Natural killer cell (primary cell): ENCODE measurements at regions not wholly inside any gene's neighbourhood (a gene's known extent, or its start where the extent isn't known, plus 50 kb on each side); places are given as distances from the start of the nearest gene placed in this dataset.

Experiments used
- ATAC-seq, 3 donors: fragments of 150-1000 bp in 2 of 3; fragments of 200-7000 bp in 1 of 3; cut with Tn5 transposase; 1 replicate in 1 of 3; 2 replicates in 2 of 3; pipeline ENCODE4 v1.10.0; 2021; ENCODE audit warnings: mild to moderate bottlenecking in 2 of 3, moderate library complexity in 2 of 3
- DNase-seq, 2 donors: peaks; one replicate each; pipeline versions ENCODE4 v3.0.0 to v3.0.0-alpha.2; 2013 to 2021; ENCODE audit warnings: mixed read lengths in 1 of 2
- H3K27ac ChIP-seq: one replicate; pipeline ENCODE4 v1.5.1; 2013; ENCODE audit warnings: mild to moderate bottlenecking, low read length
- H3K27me3 ChIP-seq: one replicate; pipeline ENCODE4 v1.6.1; 2013; ENCODE audit warnings: low read length; ENCODE audit not compliant: control insufficient read depth, insufficient read depth
- H3K36me3 ChIP-seq: one replicate; pipeline ENCODE4 v1.6.1; 2013; ENCODE audit warnings: low read length; ENCODE audit not compliant: control insufficient read depth, insufficient read depth
- H3K4me1 ChIP-seq: one replicate; pipeline ENCODE4 v1.6.1; 2013; ENCODE audit warnings: low read length; ENCODE audit not compliant: control insufficient read depth, insufficient read depth
- H3K4me3 ChIP-seq: one replicate; pipeline ENCODE4 v1.5.1; 2013; ENCODE audit warnings: low read length
- H3K9me3 ChIP-seq: one replicate; pipeline ENCODE4 v1.6.1; 2013; ENCODE audit warnings: low read length; ENCODE audit not compliant: control insufficient read depth, insufficient read depth
- H3K27ac Mint-ChIP-seq, 2 donors: one replicate each; pipeline ENCODE4 v1.8.0; 2022; ENCODE audit warnings: mild to moderate bottlenecking in 2 of 2, mixed read lengths in 2 of 2, moderate library complexity in 1 of 2
- H3K27me3 Mint-ChIP-seq, 2 donors: one replicate each; pipeline ENCODE4 v1.8.0; 2022; ENCODE audit warnings: low read depth in 2 of 2, mixed read lengths in 2 of 2
- H3K36me3 Mint-ChIP-seq: one replicate; pipeline ENCODE4 v1.8.0; 2022; ENCODE audit warnings: mixed read lengths
- H3K4me1 Mint-ChIP-seq, 2 donors: one replicate each; pipeline ENCODE4 v1.8.0; 2022; ENCODE audit warnings: mixed read lengths in 2 of 2
- H3K4me3 Mint-ChIP-seq: one replicate; pipeline ENCODE4 v1.8.0; 2022; ENCODE audit warnings: mild to moderate bottlenecking, moderate library complexity, mixed read lengths
- H3K9me3 Mint-ChIP-seq, 2 donors: one replicate each; pipeline ENCODE4 v1.8.0; 2022; ENCODE audit warnings: mixed read lengths in 2 of 2
- WGBS: methylation state at CpG from one replicate; pipeline ENCODE4 v1.1.7; 2013; ENCODE audit warnings: missing lambda C conversion rate; ENCODE audit not compliant: insufficient coverage; 5-methylcytosine and 5-hydroxymethylcytosine counted together
- intact Hi-C: fragments of 100-400 bp; cut with micrococcal nuclease; formaldehyde crosslinking; loops from one replicate; pipeline ENCODE4 v1.14.2; 2022
- TF ChIP-seq, protein P1 (sequence below): fragments of 200-600 bp; IDR thresholded peaks from one replicate; pipeline ENCODE4 v1.8.0; 2022; ENCODE audit warnings: antibody characterized with exemption

DNA sequence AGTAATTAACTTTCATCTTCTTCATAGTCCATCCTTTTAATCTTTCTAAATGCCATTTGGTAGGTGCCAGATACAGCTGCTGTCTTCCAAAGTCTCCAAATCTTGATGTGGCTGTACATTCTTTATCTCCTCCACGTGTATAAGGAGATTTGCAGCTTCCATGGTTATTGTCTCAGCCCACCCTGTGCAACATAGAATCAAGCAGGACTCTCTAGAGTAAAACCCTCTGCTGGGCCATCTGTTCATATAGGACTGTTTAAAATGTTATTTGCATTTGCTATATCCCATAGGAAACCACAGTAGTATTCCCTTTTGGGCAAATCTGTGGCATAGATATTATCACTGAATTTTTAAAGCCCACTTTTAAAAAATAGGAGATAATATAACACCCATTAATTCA lies 527.2 kb upstream of the EPHA5 start:
- TF ChIP-seq, protein P1, sequence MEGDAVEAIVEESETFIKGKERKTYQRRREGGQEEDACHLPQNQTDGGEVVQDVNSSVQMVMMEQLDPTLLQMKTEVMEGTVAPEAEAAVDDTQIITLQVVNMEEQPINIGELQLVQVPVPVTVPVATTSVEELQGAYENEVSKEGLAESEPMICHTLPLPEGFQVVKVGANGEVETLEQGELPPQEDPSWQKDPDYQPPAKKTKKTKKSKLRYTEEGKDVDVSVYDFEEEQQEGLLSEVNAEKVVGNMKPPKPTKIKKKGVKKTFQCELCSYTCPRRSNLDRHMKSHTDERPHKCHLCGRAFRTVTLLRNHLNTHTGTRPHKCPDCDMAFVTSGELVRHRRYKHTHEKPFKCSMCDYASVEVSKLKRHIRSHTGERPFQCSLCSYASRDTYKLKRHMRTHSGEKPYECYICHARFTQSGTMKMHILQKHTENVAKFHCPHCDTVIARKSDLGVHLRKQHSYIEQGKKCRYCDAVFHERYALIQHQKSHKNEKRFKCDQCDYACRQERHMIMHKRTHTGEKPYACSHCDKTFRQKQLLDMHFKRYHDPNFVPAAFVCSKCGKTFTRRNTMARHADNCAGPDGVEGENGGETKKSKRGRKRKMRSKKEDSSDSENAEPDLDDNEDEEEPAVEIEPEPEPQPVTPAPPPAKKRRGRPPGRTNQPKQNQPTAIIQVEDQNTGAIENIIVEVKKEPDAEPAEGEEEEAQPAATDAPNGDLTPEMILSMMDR: no peak
- Histone ChIP-seq H3K27ac (no peak overlapping the region), H3K4me3 (no peak overlapping the region), H3K4me1 (no peaks in the 10 kb centered on the region), H3K27me3 (no peaks in the 10 kb centered on the region), H3K9me3 (no peaks in the 10 kb centered on the region), H3K36me3 (no peaks in the 10 kb centered on the region)
- H3K4me3 Mint-ChIP-seq: no peak overlapping the region
- peaks cover 6 to 8% of the 10 kb centered on the region in 2 donors for H3K9me3 Mint-ChIP-seq
- ATAC-seq (no peak), DNase-seq (no peak)
- H3K27ac Mint-ChIP-seq: no peak overlapping the region
- no peaks in the 10 kb centered on the region for H3K4me1 Mint-ChIP-seq
- H3K36me3 Mint-ChIP-seq: no peaks in the 10 kb centered on the region
- WGBS: 40% methylated on average over 1 of the region's 1 CpG
- no peaks in the 10 kb centered on the region for H3K27me3 Mint-ChIP-seq
- intact Hi-C loops: no loop called here

DNA sequence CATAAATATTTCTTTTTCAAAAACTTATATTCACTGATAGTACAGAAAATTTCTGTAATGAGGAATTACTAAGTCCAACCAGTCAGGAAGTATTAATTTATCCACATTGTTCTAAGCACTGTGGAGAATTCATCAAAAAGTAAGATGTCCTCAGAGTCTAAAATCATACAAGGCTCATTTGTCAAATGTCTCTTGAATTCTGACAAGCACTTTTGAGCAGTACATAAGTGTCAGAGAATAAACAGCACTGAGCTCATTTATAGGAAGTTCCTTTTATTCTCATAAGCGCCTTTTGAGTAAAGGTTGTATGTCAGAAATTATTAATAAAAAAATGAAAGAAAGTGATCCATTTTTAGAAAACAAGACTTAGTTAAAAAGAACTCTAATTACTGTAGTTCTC lies 523.2 kb upstream of the EPHA5 start:
- peaks cover 0 to 2% of the 10 kb centered on the region in 2 donors for H3K9me3 Mint-ChIP-seq
- no peaks in the 10 kb centered on the region for H3K36me3 ChIP-seq
- intact Hi-C loops: no loop called here
- H3K4me1 ChIP-seq: no peaks in the 10 kb centered on the region
- no peaks in the 10 kb centered on the region for H3K4me1 Mint-ChIP-seq
- H3K4me3 Mint-ChIP-seq: no peak overlapping the region
- H3K4me3 ChIP-seq: no peak overlapping the region
- no peaks in the 10 kb centered on the region for H3K27me3 Mint-ChIP-seq
- H3K27ac Mint-ChIP-seq: no peak overlapping the region
- no peak overlapping the region for H3K27ac ChIP-seq
- WGBS: no CpG with 5 or more reads among the region's 1 CpG
- DNase-seq: no peak
- H3K27me3 ChIP-seq: no peaks in the 10 kb centered on the region
- no peaks in the 10 kb centered on the region for H3K36me3 Mint-ChIP-seq
- no peaks in the 10 kb centered on the region for H3K9me3 ChIP-seq
- no peak for ATAC-seq
- TF ChIP-seq, protein P1: no peak

DNA sequence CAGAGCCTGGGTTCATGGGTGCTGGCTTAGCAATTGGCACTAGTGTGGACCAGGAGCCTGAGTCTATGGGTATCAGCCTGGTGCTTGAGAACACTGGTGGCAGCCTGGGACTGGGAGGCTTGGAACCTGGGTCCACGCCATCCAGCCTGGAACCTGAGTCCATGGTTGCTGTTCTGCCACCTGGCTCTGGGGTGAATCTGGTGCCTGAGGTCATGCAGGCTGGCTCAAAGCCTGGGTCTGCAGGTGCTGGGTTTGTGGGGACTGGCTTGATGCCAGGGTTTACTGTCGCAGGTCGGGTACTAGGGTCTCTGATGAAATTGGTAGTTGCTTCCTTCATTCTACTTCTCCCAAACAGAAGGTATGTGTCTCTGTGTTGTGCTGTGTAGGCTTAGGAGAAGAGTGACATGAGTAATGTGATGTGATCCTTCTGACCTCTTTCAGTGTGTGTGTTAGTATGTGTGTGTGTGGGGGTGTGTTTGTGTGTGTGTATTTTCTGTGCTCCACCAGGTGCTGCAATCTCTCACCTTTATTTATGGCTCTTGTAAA lies 517.0 kb upstream of the EPHA5 start:
- 100% methylated on average over 1 of the region's 3 CpGs for WGBS
- no peaks in the 10 kb centered on the region for H3K36me3 Mint-ChIP-seq
- H3K4me3 Mint-ChIP-seq: no peak overlapping the region
- H3K9me3 Mint-ChIP-seq: peaks cover 5 to 9% of the 10 kb centered on the region in 2 donors
- TF ChIP-seq, protein P1: no peak
- H3K4me1 Mint-ChIP-seq: no peaks in the 10 kb centered on the region
- Histone ChIP-seq H3K27me3 (no peaks in the 10 kb centered on the region), H3K4me1 (no peaks in the 10 kb centered on the region), H3K9me3 (no peaks in the 10 kb centered on the region), H3K27ac (no peak overlapping the region), H3K36me3 (no peaks in the 10 kb centered on the region), H3K4me3 (no peak overlapping the region)
- intact Hi-C loops: no loop called here
- DNase-seq: no peak
- H3K27ac Mint-ChIP-seq: no peak overlapping the region
- ATAC-seq: no peak
- H3K27me3 Mint-ChIP-seq: no peaks in the 10 kb centered on the region

DNA sequence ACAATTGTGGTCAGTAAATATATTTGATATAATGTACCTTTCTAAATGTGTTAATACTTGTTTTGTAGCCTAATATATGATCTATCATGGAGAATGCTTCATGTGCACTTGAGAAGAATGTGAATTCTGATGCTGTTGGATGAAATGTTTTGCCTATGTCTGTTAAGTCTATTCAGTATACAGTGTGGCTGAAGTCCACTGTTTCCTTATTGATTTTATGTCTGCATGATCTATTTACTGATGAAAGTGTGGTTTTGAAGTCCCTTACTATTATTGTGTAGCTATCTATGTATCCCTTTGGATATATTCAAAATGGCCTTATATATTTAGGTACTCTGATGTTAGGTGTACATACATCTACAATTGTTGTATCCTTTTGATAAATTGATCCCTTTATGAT lies 515.8 kb upstream of the EPHA5 start:
- Histone ChIP-seq H3K4me1 (no peaks in the 10 kb centered on the region), H3K27me3 (no peaks in the 10 kb centered on the region), H3K4me3 (no peak overlapping the region), H3K36me3 (no peaks in the 10 kb centered on the region), H3K9me3 (no peaks in the 10 kb centered on the region), H3K27ac (no peak overlapping the region)
- TF ChIP-seq, protein P1: no peak
- no peak overlapping the region for H3K4me3 Mint-ChIP-seq
- no peak for ATAC-seq
- H3K36me3 Mint-ChIP-seq: no peaks in the 10 kb centered on the region
- no peaks in the 10 kb centered on the region for H3K27me3 Mint-ChIP-seq
- no peaks in the 10 kb centered on the region for H3K4me1 Mint-ChIP-seq
- H3K9me3 Mint-ChIP-seq: peaks cover 10 to 15% of the 10 kb centered on the region in 2 donors
- no peak for DNase-seq
- intact Hi-C loops: no loop called here
- H3K27ac Mint-ChIP-seq: no peak overlapping the region
